NCI-H774 (cell line): ENCODE measurements at regions not wholly inside any gene's neighbourhood (a gene's known extent, or its start where the extent isn't known, plus 50 kb on each side); places are given as distances from the start of the nearest gene placed in this dataset.
"Not testable (repeated sequence)": the region's sequence is repeated elsewhere in the genome, so short reads cannot be mapped to it uniquely, and the experiment has no call there.

ENCODE experiments used
- DNase-seq: peaks from one replicate; lab custom pipeline; 2025; lab: John Stamatoyannopoulos, UW

- no peak for DNase-seq
These were observed 1082.0 kb downstream of the SOCS6 start for GRCh38 chr18:71370671-71371445.

GRCh38 chr18:71370095-71370494 lies 1081.2 kb downstream of the SOCS6 start:
- DNase-seq: no peak

GRCh38 chr18:71362140-71362539 lies 1073.3 kb downstream of the SOCS6 start:
- DNase-seq: no peak

GRCh38 chr18:71355599-71355998 lies 1066.8 kb downstream of the SOCS6 start:
- DNase-seq: not testable (repeated sequence)

DNA sequence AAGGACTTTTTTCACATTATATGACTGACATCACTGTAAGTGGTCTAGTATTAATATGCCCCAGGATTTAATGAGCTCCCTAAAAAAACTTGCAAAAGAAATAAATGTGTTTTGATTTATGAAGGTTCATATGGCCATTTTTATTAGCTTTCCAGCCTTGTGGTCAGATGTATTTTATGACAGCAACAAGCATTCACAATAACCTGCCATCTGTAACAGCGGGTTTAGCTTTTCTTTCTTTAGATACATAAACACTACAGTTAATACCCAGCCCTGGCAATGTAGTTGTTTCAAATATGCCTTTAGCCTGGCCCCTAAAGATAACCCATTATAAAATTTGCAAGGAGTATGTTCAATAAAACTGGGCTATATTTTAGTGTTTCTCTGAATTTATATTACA lies 1063.8 kb downstream of the SOCS6 start:
- DNase-seq: no peak

- no peak for DNase-seq
These were observed 1047.8 kb downstream of the SOCS6 start for GRCh38 chr18:71336576-71337210.

DNA sequence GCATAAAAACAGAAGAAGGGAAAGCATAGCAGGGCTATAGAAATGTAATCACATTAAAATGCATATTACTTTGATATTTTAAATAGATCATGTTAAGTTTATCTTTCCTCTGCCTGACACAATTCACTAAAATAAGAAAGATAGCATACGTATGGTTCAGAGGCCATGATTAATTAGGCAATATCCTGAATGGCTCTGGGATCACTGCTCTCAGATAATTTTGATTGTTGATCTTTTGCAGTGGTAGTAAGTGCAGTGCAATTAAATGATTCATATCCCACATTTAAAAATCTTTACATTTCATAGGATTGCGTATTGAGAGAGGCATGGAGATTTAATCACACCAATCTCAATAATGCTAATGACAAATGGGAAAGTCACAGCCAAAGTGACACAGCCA lies 1040.7 kb downstream of the SOCS6 start:
- no peak for DNase-seq

DNA sequence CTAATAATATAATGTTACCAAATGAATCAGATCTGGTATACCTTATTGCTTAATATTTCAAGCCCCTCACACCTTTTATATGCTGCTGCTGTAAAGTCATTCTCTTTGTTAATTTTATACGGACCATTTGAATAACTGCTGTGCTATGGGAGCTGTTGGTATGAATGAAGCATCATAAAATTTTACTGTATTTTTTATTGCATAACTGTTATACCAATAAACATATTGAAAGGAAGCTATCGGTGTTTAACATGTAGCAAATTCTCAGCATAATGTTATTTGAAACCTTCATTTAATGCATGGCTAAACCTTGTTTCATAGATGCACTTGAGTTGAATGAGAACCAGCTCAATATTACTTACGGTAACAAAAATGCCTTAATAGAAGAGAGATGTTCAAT lies 1040.3 kb downstream of the SOCS6 start:
- no peak for DNase-seq

- no peak for DNase-seq
These were observed 1039.0 kb downstream of the SOCS6 start for GRCh38 chr18:71327850-71328249.

GRCh38 chr18:71327441-71327840 lies 1038.6 kb downstream of the SOCS6 start:
- no peak for DNase-seq

DNA sequence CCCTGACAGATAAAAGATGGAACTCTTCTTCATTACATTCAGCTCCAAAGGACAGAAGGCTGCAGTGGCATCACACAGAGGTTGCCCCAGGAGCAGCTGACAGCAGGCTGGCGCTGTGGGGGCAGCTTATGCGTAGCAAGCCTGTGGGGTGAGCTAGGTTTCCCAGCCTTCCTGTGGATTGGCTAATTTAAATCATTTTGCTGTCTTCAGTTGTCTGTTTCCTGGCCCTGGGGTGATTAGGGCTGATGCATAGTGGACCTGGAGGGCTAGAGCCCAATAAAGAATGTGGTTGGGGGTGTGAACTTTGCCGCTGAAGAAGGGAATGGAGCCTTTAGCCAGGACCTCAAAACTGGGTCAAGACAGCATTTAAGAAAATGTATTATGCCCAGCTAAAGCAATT lies 1038.0 kb downstream of the SOCS6 start:
- DNase-seq: no peak

GRCh38 chr18:71324356-71324755 lies 1035.5 kb downstream of the SOCS6 start:
- no peak for DNase-seq

GRCh38 chr18:71322201-71322600 lies 1033.4 kb downstream of the SOCS6 start:
- no peak for DNase-seq

- DNase-seq: no peak
These were observed 1032.5 kb downstream of the SOCS6 start for GRCh38 chr18:71321319-71321718.

DNA sequence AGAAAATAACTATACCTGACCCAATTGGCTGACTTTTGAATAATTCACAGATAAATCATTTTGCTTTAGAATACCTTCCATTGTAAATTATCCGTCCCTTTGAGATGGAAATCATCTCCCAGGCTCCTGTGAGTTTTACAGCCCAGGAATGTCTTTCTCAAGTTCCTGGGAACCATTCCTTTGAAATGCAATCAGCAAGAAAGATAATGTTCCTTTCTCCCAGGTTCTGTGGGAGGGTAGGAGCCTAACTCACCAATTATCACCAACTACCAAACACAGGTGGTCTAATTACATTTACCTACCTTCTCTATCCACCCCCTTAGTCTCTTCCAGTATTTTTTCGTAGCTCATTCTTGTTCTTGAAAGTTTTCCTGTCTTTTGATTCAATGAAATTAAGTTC lies 1016.0 kb downstream of the SOCS6 start:
- no peak for DNase-seq

DNA sequence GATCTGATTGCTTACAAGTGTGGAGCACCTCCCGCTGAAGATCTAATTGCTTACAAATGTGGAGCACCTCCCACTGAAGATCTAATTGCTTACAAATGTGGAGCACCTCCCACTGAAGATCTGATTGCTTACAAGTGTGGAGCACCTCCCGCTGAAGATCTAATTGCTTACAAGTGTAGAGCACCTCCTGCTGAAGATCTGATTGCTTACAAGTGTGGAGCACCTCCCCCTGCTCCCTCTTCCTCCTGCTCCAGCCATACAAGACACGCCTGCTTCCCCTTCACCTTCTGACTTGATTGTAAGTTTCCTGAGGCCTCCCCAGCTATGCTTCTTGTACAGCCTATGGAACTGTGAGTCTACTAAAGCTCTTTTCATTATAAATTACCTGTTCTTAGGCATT lies 1014.9 kb downstream of the SOCS6 start:
- DNase-seq: not testable (repeated sequence)

DNA sequence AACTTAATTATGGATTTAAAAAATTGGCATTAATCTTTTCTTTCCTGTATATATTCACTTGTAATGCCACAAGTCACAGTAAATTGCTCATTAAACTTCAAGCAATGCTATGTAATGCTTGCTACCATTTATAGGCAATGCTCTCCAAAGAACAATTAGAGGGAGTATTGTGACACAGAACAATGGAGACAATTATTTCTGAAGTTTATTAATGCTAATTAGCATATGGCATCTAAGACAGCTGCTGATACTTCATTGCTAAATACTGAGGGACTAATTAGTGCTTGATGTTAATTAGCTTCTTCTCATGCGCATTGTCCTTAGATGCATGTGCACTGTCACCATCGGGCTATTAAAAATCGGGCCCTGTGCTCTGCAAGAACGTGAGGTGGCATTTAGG lies 1012.8 kb downstream of the SOCS6 start:
- no peak for DNase-seq

DNA sequence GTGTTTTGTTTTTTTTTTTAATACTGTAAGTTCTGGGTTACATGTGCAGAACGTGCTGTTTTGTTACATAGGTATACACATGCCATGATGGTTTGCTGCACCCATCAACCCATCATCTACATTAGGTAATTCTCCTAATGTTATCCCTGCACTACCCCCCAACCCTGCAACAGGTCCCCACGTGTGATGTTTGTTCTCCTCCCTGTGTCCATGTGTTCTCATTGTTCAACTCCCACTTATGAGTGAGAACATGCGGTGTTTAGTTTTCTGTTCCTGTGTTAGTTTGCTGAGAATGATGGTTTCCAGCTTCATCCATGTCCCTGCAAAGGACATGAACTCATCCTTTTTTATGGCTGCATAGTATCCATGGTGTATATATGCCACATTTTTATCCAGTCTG lies 1005.4 kb downstream of the SOCS6 start:
- DNase-seq: not testable (repeated sequence)

DNA sequence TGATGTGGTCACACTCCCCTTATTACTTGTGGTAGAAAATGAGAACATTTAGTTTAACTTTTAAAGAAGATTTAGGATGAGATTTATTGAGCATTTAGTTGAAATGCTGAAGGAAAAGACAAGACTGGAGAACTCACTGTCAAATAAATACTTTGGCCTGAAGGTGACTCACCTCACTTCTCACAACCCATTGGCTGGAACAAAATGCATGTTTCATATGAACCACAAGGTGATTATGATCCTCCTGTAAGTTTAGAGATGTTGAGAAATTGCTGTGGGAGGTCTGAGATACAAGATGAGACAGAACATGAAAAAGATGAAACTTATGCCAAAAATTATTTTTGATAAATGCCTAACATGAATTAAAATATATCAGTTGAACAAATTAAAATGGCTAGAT lies 1004.5 kb downstream of the SOCS6 start:
- no peak for DNase-seq

DNA sequence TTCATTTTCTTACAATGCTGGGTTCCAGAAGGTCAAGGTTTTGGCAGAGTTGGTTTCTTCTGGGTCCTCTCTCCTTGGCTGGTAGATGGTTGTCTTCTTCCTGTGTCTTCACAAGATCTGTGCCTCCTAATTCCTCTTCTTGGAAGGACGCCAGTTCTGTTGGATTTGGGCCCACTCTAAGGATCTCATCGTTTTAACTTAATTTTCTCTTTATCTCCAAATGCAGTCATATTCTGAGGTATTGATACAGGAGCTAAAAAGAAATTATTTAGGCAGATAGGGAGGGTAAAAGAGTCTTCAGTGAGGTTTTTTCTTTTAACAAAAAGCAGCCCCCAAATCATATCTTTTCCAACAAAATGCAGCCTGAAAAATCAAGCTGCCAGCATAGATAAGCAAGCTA lies 998.4 kb downstream of the SOCS6 start:
- DNase-seq: no peak

GRCh38 chr18:71252351-71252865 lies 963.6 kb downstream of the SOCS6 start:
- DNase-seq: no peak

- no peak for DNase-seq
These were observed 961.3 kb downstream of the SOCS6 start for GRCh38 chr18:71250191-71250590.

GRCh38 chr18:71249791-71250190 lies 960.9 kb downstream of the SOCS6 start:
- no peak for DNase-seq

- no peak for DNase-seq
These were observed 954.1 kb downstream of the SOCS6 start for GRCh38 chr18:71242981-71243380.
